GM12878 (cell line): ENCODE measurements at regions not wholly inside any gene's neighbourhood (a gene's known extent, or its start where the extent isn't known, plus 50 kb on each side); places are given as distances from the start of the nearest gene placed in this dataset.

Experiments
- CREB1 ChIP-seq: IDR thresholded peaks from 2 replicates; pipeline ENCODE4 v1.6.1; 2012; ENCODE audit warnings: low read depth, mild to moderate bottlenecking, inconsistent platforms
- EZH2 ChIP-seq: IDR thresholded peaks from 2 replicates; pipeline ENCODE4 v1.6.1; 2012; ENCODE audit warnings: low read depth, mild to moderate bottlenecking, control low read depth, inconsistent platforms, low read length, borderline replicate concordance; ENCODE audit not compliant: control insufficient read depth
- NFIC ChIP-seq: IDR thresholded peaks from 2 replicates; pipeline ENCODE4 v1.6.1; 2012; ENCODE audit warnings: low read depth, mild to moderate bottlenecking, inconsistent platforms, low read length, moderate library complexity
- POLR2AphosphoS5 ChIP-seq: IDR thresholded peaks from 2 replicates; pipeline ENCODE4 v1.6.1; 2011; ENCODE audit warnings: mild to moderate bottlenecking, low read length, inconsistent platforms
- TF ChIP-seq, protein P1 (sequence below): fragments of 450-650 bp; IDR thresholded peaks from 2 replicates; pipeline ENCODE4 v1.6.1; 2018; ENCODE audit warnings: mild to moderate bottlenecking, low read depth, moderate library complexity; ENCODE audit not compliant: partially characterized antibody
- TF ChIP-seq, protein P2 (sequence below): fragments of 450-650 bp; IDR thresholded peaks from 2 replicates; pipeline ENCODE4 v1.6.1; 2017; ENCODE audit warnings: mild to moderate bottlenecking, moderate library complexity
- TF ChIP-seq, protein P3 (sequence below), 3 experiments: IDR thresholded peaks in 2 of 3; conservative IDR thresholded peaks in 1 of 3; 2 replicates each; pipeline ENCODE4 v1.5.1; 2011; ENCODE audit warnings: low read depth in 3 of 3, low read length in 3 of 3, mild to moderate bottlenecking in 3 of 3, control low read depth in 2 of 3, moderate library complexity in 2 of 3, inconsistent platforms in 1 of 3, mixed read lengths in 1 of 3; ENCODE audit not compliant: control insufficient read depth in 2 of 3, insufficient read depth in 1 of 3; ENCODE audit errors: extremely low read depth in 1 of 3

DNA sequence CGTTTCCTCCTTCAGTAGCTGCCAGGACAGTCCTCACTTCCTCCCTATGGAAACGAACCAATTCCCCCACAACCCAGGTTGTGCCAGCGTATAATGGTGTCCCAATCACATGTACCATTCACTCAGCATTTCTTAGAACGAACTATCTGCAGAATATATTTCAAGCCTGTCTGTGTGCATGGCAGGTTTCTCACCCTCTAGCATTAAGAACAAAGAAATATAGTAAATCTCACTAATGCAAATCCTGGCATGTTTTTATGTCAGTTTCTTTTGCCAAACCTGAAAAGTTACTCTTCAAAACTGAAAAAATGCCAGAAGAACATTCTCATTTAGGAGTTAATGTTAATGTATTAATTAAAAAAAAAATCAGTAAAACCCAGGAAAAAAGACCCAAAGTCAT, 405.9 kb upstream of the KLF6 start:
- TF ChIP-seq, protein P1, sequence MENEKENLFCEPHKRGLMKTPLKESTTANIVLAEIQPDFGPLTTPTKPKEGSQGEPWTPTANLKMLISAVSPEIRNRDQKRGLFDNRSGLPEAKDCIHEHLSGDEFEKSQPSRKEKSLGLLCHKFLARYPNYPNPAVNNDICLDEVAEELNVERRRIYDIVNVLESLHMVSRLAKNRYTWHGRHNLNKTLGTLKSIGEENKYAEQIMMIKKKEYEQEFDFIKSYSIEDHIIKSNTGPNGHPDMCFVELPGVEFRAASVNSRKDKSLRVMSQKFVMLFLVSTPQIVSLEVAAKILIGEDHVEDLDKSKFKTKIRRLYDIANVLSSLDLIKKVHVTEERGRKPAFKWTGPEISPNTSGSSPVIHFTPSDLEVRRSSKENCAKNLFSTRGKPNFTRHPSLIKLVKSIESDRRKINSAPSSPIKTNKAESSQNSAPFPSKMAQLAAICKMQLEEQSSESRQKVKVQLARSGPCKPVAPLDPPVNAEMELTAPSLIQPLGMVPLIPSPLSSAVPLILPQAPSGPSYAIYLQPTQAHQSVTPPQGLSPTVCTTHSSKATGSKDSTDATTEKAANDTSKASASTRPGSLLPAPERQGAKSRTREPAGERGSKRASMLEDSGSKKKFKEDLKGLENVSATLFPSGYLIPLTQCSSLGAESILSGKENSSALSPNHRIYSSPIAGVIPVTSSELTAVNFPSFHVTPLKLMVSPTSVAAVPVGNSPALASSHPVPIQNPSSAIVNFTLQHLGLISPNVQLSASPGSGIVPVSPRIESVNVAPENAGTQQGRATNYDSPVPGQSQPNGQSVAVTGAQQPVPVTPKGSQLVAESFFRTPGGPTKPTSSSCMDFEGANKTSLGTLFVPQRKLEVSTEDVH, result no peak
- TF ChIP-seq POLR2AphosphoS5 (no peak), NFIC (no peak), EZH2 (no peak), CREB1 (no peak)
- TF ChIP-seq, protein P2, sequence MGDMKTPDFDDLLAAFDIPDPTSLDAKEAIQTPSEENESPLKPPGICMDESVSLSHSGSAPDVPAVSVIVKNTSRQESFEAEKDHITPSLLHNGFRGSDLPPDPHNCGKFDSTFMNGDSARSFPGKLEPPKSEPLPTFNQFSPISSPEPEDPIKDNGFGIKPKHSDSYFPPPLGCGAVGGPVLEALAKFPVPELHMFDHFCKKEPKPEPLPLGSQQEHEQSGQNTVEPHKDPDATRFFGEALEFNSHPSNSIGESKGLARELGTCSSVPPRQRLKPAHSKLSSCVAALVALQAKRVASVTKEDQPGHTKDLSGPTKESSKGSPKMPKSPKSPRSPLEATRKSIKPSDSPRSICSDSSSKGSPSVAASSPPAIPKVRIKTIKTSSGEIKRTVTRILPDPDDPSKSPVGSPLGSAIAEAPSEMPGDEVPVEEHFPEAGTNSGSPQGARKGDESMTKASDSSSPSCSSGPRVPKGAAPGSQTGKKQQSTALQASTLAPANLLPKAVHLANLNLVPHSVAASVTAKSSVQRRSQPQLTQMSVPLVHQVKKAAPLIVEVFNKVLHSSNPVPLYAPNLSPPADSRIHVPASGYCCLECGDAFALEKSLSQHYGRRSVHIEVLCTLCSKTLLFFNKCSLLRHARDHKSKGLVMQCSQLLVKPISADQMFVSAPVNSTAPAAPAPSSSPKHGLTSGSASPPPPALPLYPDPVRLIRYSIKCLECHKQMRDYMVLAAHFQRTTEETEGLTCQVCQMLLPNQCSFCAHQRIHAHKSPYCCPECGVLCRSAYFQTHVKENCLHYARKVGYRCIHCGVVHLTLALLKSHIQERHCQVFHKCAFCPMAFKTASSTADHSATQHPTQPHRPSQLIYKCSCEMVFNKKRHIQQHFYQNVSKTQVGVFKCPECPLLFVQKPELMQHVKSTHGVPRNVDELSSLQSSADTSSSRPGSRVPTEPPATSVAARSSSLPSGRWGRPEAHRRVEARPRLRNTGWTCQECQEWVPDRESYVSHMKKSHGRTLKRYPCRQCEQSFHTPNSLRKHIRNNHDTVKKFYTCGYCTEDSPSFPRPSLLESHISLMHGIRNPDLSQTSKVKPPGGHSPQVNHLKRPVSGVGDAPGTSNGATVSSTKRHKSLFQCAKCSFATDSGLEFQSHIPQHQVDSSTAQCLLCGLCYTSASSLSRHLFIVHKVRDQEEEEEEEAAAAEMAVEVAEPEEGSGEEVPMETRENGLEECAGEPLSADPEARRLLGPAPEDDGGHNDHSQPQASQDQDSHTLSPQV, result no peak
- TF ChIP-seq, protein P3, sequence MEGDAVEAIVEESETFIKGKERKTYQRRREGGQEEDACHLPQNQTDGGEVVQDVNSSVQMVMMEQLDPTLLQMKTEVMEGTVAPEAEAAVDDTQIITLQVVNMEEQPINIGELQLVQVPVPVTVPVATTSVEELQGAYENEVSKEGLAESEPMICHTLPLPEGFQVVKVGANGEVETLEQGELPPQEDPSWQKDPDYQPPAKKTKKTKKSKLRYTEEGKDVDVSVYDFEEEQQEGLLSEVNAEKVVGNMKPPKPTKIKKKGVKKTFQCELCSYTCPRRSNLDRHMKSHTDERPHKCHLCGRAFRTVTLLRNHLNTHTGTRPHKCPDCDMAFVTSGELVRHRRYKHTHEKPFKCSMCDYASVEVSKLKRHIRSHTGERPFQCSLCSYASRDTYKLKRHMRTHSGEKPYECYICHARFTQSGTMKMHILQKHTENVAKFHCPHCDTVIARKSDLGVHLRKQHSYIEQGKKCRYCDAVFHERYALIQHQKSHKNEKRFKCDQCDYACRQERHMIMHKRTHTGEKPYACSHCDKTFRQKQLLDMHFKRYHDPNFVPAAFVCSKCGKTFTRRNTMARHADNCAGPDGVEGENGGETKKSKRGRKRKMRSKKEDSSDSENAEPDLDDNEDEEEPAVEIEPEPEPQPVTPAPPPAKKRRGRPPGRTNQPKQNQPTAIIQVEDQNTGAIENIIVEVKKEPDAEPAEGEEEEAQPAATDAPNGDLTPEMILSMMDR (IDR thresholded peaks at IDR 0.05 in 2 of 3, conservative IDR thresholded peaks at IDR 0.05 in 1 of 3; ENCODE audit: control insufficient read depth in 2 of 3, extremely low read depth in 1 of 3, insufficient read depth in 1 of 3, low read depth in 3 of 3, low read length in 3 of 3), result no peak
